SK-N-MC (cell line): ENCODE measurements at regions not wholly inside any gene's neighbourhood (a gene's known extent, or its start where the extent isn't known, plus 50 kb on each side); places are given as distances from the start of the nearest gene placed in this dataset.

Experiments used
- EZH2 ChIP-seq: fragments of 200-600 bp; sonication (generic); IDR thresholded peaks from one replicate; pipeline ENCODE4 v1.6.1; 2017; ENCODE audit warnings: antibody characterized with exemption
- FOXP2 ChIP-seq: optimal IDR thresholded peaks from 2 replicates; pipeline ENCODE3; 2011; ENCODE audit warnings: mild to moderate bottlenecking, moderate library complexity; ENCODE audit not compliant: insufficient read depth; ENCODE audit errors: extremely low read length, control extremely low read depth
- POLR2AphosphoS5 ChIP-seq: IDR thresholded peaks from 2 replicates; pipeline ENCODE4 v1.6.1; 2012; ENCODE audit warnings: mild to moderate bottlenecking, low read depth, low read length, borderline replicate concordance

GRCh38 chr14:58792416-58792815 lies 154.7 kb downstream of the DACT1 start:
- no peak for TF ChIP-seq POLR2AphosphoS5
- no peak for TF ChIP-seq EZH2
- no peak for TF ChIP-seq FOXP2
